Muscle layer of duodenum (tissue), 2 donors: ENCODE measurements at regions not wholly inside any gene's neighbourhood (a gene's known extent, or its start where the extent isn't known, plus 50 kb on each side); places are given as distances from the start of the nearest gene placed in this dataset.
"Not testable (repeated sequence)": the region's sequence is repeated elsewhere in the genome, so short reads cannot be mapped to it uniquely, and the experiment has no call there.

Experiments used
- H3K27ac ChIP-seq: one replicate; pipeline ENCODE4 v1.7.0; 2013; ENCODE audit warnings: mild to moderate bottlenecking, low read length
- H3K27me3 ChIP-seq: one replicate; pipeline ENCODE4 v1.7.0; 2013; ENCODE audit warnings: low read depth, mild to moderate bottlenecking, control low read depth, low read length
- H3K36me3 ChIP-seq, 2 donors: one replicate each; pipeline ENCODE4 v1.7.0; 2013; ENCODE audit warnings: low read length in 2 of 2, control low read depth in 1 of 2, mild to moderate bottlenecking in 1 of 2; ENCODE audit not compliant: insufficient read depth in 2 of 2, control insufficient read depth in 1 of 2
- H3K4me1 ChIP-seq, 2 donors: one replicate each; pipeline ENCODE4 v1.7.0; 2013; ENCODE audit warnings: low read length in 2 of 2, mild to moderate bottlenecking in 2 of 2, control low read depth in 1 of 2, moderate library complexity in 1 of 2; ENCODE audit not compliant: insufficient read depth in 2 of 2, control insufficient read depth in 1 of 2
- H3K4me3 ChIP-seq, 2 donors: one replicate each; pipeline ENCODE4 v1.7.0; 2013; ENCODE audit warnings: low read length in 2 of 2, low read depth in 1 of 2, mild to moderate bottlenecking in 1 of 2
- H3K9me3 ChIP-seq, 2 donors: one replicate each; pipeline ENCODE4 v1.7.0; 2013; ENCODE audit warnings: low read length in 2 of 2, control low read depth in 1 of 2, mild to moderate bottlenecking in 1 of 2; ENCODE audit not compliant: control insufficient read depth in 1 of 2
- donor health status: healthy.

DNA sequence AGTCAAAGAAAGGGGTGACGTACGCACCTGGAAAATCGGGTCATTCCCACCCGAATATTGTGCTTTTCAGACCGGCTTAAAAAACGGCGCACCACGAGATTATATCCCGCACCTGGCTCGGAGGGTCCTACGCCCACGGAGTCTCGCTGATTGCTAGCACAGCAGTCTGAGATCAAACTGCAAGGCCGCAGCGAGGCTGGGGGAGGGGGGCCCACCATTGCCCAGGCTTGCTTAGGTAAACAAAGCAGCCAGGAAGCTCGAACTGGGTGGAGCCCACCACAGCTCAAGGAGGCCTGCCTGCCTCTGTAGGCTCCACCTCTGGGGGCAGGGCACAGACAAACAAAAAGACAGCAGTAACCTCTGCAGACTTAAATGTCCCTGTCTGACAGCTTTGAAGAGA is 117.0 kb upstream of the PTBP2 start:
- not testable (repeated sequence) for H3K4me3 ChIP-seq, H3K9me3 ChIP-seq, H3K27ac ChIP-seq, H3K27me3 ChIP-seq, H3K4me1 ChIP-seq, H3K36me3 ChIP-seq

DNA sequence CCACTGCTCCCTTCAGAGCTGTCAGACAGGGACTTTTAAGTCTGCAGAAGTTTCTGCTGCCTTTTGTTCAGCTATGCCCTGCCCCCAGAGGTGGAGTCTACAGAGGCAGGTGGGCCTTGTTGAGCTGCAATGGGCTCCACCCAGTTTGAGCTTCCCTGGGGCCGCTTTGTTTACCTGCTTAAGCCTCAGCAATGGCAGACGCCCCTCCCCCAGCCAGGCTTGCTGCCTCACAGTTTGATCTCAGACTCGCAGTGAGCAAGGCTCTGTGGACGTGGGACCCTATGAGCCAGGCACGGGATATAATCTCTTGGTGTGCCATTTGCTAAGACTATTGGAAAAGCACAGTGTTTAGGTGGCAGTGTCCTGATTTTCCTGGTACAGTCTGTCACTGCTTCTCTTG is 104.2 kb upstream of the PTBP2 start:
- not testable (repeated sequence) for H3K27ac ChIP-seq, H3K4me1 ChIP-seq, H3K4me3 ChIP-seq, H3K27me3 ChIP-seq, H3K9me3 ChIP-seq, H3K36me3 ChIP-seq

DNA sequence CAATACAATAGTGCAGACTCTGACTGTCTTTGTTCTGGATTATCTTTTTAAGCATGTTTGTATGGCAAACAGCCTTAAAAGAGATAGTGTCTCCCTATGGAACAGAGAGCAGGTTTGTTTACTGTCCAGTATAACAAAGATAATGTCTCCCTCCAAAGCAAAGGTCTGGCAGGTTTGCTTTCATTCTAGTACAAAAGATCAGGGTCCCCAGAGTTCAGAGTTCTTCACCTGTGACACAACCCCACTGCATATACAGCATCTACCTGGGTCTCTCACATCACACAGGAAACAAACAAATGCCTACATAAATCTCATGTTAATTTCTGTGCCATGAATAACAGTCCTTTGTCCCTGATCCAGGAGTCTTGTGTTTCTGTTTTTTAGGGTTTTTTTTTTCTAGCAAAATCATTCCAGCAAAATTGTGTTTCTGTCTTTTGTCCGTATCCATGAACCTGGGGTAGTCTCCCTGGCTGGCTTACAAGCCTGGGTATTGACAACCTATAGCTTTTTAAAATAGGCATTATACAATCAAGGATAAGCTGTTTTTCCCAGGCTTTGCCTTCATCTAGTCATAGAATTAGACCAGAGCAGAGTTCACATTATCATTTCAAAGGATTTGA is 89.4 kb upstream of the PTBP2 start:
- Histone ChIP-seq H3K27me3 (no peaks in the 10 kb centered on the region), H3K27ac (no peak overlapping the region), H3K4me3 (no peak overlapping the region), H3K4me1 (no peaks in the 10 kb centered on the region), H3K36me3 (no peaks in the 10 kb centered on the region), H3K9me3 (no peaks in the 10 kb centered on the region)

DNA sequence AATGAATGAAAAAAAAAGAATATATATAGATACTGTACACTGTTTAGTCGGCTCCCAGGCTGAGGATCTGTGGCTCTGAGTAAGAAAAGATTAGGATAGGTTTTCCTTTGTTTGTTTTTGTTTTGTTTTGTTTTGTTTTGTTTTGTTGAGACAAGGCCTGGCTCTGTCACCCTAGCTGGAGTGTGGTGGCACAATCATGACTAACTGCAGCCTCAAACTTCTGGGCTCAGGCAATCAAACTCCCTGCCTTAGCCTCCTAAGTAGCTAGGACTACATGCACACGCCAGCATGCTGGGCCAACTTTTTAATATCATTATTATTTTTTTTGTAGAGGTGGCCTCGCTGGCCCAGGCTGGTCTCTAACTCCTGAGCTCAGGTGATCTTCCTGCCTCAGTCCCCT is 87.9 kb upstream of the PTBP2 start:
- H3K4me1 ChIP-seq, result no peaks in the 10 kb centered on the region
- H3K27me3 ChIP-seq, result no peaks in the 10 kb centered on the region
- no peak overlapping the region for H3K27ac ChIP-seq
- H3K4me3 ChIP-seq, result no peak overlapping the region
- H3K9me3 ChIP-seq, result no peaks in the 10 kb centered on the region
- H3K36me3 ChIP-seq, result no peaks in the 10 kb centered on the region

DNA sequence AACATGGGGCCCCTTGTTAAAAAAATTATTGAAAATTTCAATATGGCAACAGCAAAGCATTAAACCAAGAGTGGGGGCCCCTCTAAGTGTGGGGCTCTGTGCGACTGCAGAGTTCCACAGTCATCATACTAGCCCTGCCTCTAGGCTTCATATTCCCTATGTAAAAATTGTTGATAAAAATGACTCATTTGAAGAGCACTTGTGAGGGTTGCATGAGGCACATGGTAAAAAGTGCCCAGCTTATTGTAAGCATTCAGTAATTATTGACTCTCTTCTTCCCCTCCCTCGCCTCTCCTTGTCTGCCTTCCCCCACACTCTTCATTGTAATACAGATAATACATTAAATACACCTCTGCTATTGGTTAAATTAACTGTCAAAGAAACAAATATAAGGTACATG is 86.7 kb upstream of the PTBP2 start:
- H3K36me3 ChIP-seq, result no peaks in the 10 kb centered on the region
- H3K9me3 ChIP-seq, result no peaks in the 10 kb centered on the region
- H3K27ac ChIP-seq, result no peak overlapping the region
- no peak overlapping the region for H3K4me3 ChIP-seq
- H3K4me1 ChIP-seq, result no peaks in the 10 kb centered on the region
- no peaks in the 10 kb centered on the region for H3K27me3 ChIP-seq

DNA sequence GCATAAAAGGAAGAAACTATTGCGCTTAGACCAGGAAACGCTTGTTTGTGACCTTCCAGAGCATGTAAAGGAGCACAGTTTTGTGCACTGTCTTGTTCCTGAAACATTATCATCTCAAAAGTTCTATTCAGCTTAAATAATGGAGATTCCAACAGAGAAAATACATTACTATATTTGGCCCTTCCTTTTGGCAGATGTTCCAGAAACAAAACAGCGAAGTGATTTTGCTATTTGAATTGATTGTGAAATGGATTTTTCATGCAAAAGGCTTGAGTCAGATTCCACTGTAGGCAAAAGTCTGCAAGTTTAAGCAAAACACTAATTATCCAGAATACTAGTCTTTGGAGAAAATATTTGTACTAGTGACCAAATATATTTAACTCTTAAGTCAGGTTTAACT is 80.3 kb upstream of the PTBP2 start:
- H3K9me3 ChIP-seq, result no peaks in the 10 kb centered on the region
- no peaks in the 10 kb centered on the region for H3K27me3 ChIP-seq
- H3K36me3 ChIP-seq, result no peaks in the 10 kb centered on the region
- H3K27ac ChIP-seq, result no peak overlapping the region
- H3K4me1 ChIP-seq, result no peaks in the 10 kb centered on the region
- no peak overlapping the region for H3K4me3 ChIP-seq

DNA sequence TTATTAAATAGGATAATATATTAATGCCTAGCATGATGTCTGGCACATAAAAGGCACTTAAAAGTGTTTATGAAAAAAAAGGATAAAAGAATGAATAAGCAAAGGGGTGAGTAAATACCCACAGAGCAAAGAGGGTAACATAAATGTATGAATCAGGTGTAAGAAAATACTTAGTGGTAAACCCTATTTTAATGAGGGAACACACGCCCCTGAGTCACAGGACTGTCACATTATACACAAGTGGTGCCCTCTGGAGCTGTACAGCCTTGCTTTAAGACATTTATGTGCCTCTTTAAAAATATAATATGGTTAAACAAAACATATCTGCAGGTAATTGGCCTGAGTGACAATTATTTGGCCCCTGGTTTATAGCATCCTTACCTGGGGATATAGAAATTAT is 78.1 kb upstream of the PTBP2 start:
- Histone ChIP-seq H3K27ac (no peak overlapping the region), H3K4me3 (no peak overlapping the region), H3K4me1 (no peaks in the 10 kb centered on the region), H3K27me3 (no peaks in the 10 kb centered on the region), H3K9me3 (no peaks in the 10 kb centered on the region), H3K36me3 (no peaks in the 10 kb centered on the region)

DNA sequence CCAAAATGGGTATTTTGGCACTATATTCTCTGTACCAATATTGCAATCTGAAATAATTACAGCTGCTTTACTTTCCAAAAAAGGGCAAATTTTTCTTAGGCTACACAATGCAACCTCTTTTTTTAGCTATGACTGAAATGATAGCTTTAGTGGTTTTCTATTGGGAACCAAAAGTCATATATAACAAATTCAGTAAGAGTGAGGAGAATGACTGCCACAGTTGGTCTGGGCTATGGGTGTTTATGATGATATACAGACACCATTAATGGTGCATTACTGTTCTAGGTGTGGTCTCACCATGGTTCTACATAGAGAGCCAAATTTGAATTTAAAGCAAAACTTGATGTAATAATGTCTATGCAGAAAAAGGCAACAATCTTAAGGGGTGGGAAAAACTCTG is 72.3 kb upstream of the PTBP2 start:
- no peaks in the 10 kb centered on the region for H3K36me3 ChIP-seq
- H3K9me3 ChIP-seq, result no peaks in the 10 kb centered on the region

DNA sequence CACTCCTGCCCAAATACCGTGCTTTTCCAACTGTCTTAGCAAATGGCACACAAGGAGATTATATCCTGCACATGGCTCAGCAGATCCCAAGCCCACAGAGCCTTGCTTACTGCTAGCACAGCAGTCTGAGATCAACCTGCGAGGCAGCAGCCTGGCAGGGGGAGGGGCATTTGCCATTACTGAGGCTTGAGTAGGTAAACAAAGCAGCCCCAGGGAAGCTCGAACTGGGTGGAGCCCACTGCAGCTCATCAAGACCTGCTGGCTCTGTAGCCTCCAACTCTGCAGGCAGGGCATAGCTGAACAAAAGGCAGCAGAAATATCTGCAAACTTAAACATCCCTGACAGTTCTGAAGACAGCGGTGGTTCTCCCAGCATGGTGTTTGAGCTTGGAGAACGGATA is 70.1 kb upstream of the PTBP2 start:
- Histone ChIP-seq H3K27me3 (no peaks in the 10 kb centered on the region), H3K9me3 (peaks cover 0 to under 1% of the 10 kb centered on the region in 2 donors), H3K4me1 (no peaks in the 10 kb centered on the region), H3K27ac (no peak overlapping the region), H3K36me3 (no peaks in the 10 kb centered on the region), H3K4me3 (no peak overlapping the region)

More for the DNA sequence above, 72.3 kb upstream of the PTBP2 start:
- Histone ChIP-seq H3K4me1 (no peaks in the 10 kb centered on the region), H3K4me3 (no peak overlapping the region), H3K27ac (no peak overlapping the region), H3K27me3 (no peaks in the 10 kb centered on the region)

DNA sequence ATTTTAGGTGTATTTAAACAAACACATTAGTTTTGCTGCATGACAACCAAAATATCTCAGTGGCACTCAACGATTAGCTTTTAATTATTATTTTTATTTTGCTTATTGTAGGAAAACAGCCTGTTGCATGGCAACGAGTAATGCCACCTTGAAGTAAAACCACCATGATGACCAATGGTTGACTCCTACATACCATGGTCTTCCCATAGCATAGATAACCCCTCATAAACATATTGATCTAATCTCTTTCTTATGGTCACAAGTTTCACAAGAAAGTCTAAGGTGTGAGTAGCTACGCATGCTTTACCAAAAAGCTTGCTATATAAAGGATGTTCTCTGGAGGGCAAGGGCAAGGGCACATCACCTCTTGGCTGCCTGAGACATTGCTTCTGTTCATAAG is 61.5 kb upstream of the PTBP2 start:
- H3K4me3 ChIP-seq, result no peak overlapping the region
- H3K36me3 ChIP-seq, result no peaks in the 10 kb centered on the region
- H3K27me3 ChIP-seq, result no peaks in the 10 kb centered on the region
- no peak overlapping the region for H3K27ac ChIP-seq
- no peaks in the 10 kb centered on the region for H3K4me1 ChIP-seq
- peaks cover 0 to 6% of the 10 kb centered on the region in 2 donors for H3K9me3 ChIP-seq

DNA sequence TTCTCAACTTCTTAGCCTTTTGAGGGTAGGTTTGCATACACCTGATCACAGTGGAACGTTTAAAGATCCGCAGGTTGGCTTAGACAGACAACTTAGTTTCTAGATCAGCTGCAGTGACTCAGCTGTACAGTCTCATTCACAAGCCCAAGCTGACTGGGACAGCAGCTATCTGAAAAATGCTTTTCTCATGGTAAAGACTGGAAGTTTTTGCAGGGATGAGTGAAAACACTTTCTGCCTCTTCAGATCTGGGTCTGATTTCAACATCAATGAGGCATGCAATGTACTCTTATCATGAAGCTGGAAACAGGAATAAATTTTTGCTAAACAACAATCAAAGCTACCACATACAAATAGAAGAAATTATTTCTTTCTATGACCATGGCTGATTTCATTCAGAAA is 61.1 kb upstream of the PTBP2 start:
- Histone ChIP-seq H3K27me3 (no peaks in the 10 kb centered on the region), H3K27ac (no peak overlapping the region), H3K9me3 (peaks cover 0 to 6% of the 10 kb centered on the region in 2 donors), H3K4me1 (no peaks in the 10 kb centered on the region), H3K4me3 (no peak overlapping the region), H3K36me3 (no peaks in the 10 kb centered on the region)
